PC-9 (cell line): ENCODE measurements at regions not wholly inside any gene's neighbourhood (a gene's known extent, or its start where the extent isn't known, plus 50 kb on each side); places are given as distances from the start of the nearest gene placed in this dataset.

Experiments used
- BruUV-seq: library from RNA; stranded (reverse); fragments of 400-500 nt; replicated peaks from 2 replicates; lab custom pipeline; 2021; lab: Mats Ljungman, UMichigan
- CTCF ChIA-PET: fragments of 300-600 bp; sonication (Branson Sonifier 250); formaldehyde crosslinking; loops from one replicate; lab custom pipeline; 2022; ENCODE audit warnings: antibody characterized with exemption; lab: Charles Lee
- POLR2A ChIA-PET: fragments of 300-600 bp; sonication (Branson Sonifier 250); formaldehyde crosslinking; loops from one replicate; lab custom pipeline; 2022; ENCODE audit warnings: antibody characterized with exemption; ENCODE audit not compliant: unreplicated experiment; lab: Charles Lee
- DNase-seq, 2 experiments: peaks; one replicate each; pipeline versions ENCODE4 v3.0.0 to v3.0.0-alpha.2; 2015 to 2022; ENCODE audit warnings: mixed read lengths in 1 of 2
- H2AFZ ChIP-seq: fragments of 200-600 bp; sonication (generic); 2 replicates; pipeline ENCODE4 v1.8.1; 2017; ENCODE audit warnings: antibody characterized with exemption
- H3F3A ChIP-seq: fragments of 200-600 bp; sonication (generic); 2 replicates; pipeline ENCODE4 v1.8.1; 2017; ENCODE audit warnings: antibody characterized with exemption, mild to moderate bottlenecking, low read depth; ENCODE audit not compliant: insufficient read depth
- H3K27ac ChIP-seq: fragments of 200-600 bp; sonication (generic); 2 replicates; pipeline ENCODE4 v1.6.1; 2016; ENCODE audit warnings: mixed run types
- H3K27me3 ChIP-seq: fragments of 200-600 bp; sonication (generic); 2 replicates; pipeline ENCODE4 v1.6.1; 2016; ENCODE audit warnings: low read depth, mixed run types; ENCODE audit not compliant: insufficient read depth
- H3K36me3 ChIP-seq: fragments of 200-600 bp; sonication (generic); 2 replicates; pipeline ENCODE4 v1.6.1; 2016; ENCODE audit warnings: low read depth, mixed run types
- H3K4me1 ChIP-seq: fragments of 200-600 bp; sonication (generic); replicated peaks from 2 replicates; pipeline ENCODE4 v1.6.1; 2016; ENCODE audit warnings: mixed run types; ENCODE audit not compliant: insufficient read depth
- H3K4me2 ChIP-seq: fragments of 200-600 bp; sonication (generic); 2 replicates; pipeline ENCODE4 v1.6.1; 2017; ENCODE audit warnings: mixed run types
- H3K4me3 ChIP-seq: fragments of 200-600 bp; sonication (generic); 2 replicates; pipeline ENCODE4 v1.6.1; 2016; ENCODE audit warnings: mixed run types
- H3K79me2 ChIP-seq: fragments of 200-600 bp; sonication (generic); 2 replicates; pipeline ENCODE4 v1.6.1; 2017; ENCODE audit warnings: low read depth, mixed run types
- H3K9me2 ChIP-seq: fragments of 200-600 bp; sonication (generic); 2 replicates; pipeline ENCODE4 v1.8.1; 2017; ENCODE audit warnings: mild to moderate bottlenecking; ENCODE audit not compliant: insufficient read depth
- H3K9me3 ChIP-seq: fragments of 200-600 bp; sonication (generic); 2 replicates; pipeline ENCODE4 v1.8.1; 2016; ENCODE audit warnings: low read depth; ENCODE audit not compliant: insufficient read depth
- H4K20me1 ChIP-seq: fragments of 200-600 bp; sonication (generic); 2 replicates; pipeline ENCODE4 v1.8.1; 2017; ENCODE audit not compliant: insufficient read depth
- EZH2 ChIP-seq: fragments of 200-600 bp; sonication (generic); IDR thresholded peaks from 2 replicates; pipeline ENCODE4 v1.8.0; 2017; ENCODE audit warnings: antibody characterized with exemption, low read depth
- intact Hi-C: fragments of 100-400 bp; cut with micrococcal nuclease; formaldehyde crosslinking; loops from one replicate; pipeline ENCODE4 v1.10.0; 2022; ENCODE audit not compliant: unreplicated experiment
- TF ChIP-seq, protein P1 (sequence below): fragments of 200-600 bp; sonication (generic); conservative IDR thresholded peaks from 2 replicates; pipeline ENCODE4 v1.6.1; 2017; ENCODE audit warnings: mixed run types, antibody characterized with exemption, mild to moderate bottlenecking, moderate library complexity

DNA sequence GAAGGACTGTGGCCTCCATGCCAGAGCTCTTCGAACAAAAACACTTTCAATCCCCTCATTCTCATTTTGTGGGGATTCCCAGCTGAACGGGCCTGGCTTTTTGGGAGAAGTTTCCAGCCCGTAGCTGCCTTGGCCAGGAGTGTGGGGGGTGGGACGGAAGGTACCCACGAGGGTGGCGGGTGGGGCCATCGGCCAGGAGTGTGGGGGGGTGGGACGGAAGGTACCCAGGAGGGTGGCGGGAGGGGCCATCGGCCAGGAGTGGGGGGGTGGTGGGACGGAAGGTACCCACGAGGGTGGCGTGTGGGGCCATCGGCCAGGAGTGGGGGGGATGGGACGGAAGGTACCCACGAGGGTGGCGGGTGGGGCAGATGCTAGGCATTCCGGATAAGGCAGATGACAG lies 71.7 kb upstream of the ZBTB18 start:
- Histone ChIP-seq H3K27ac (no peak overlapping the region), H4K20me1 (no peaks in the 10 kb centered on the region), H3K4me2 (no peak overlapping the region), H3K27me3 (no peaks in the 10 kb centered on the region), H3F3A (peaks cover 5% of the 10 kb centered on the region; the same call in 1 of the 2 replicates), H3K79me2 (no peaks in the 10 kb centered on the region), H3K4me1 (no peaks in the 10 kb centered on the region), H3K9me2 (no peaks in the 10 kb centered on the region), H3K36me3 (no peaks in the 10 kb centered on the region), H3K9me3 (no peaks in the 10 kb centered on the region; the same call in 1 of the 2 replicates), H2AFZ (no peak overlapping the region), H3K4me3 (no peak overlapping the region)
- intact Hi-C loops = no loop called here
- CTCF ChIA-PET = no interaction called here
- no TSS peak for BruUV-seq
- no peak for TF ChIP-seq EZH2
- TF ChIP-seq, protein P1, sequence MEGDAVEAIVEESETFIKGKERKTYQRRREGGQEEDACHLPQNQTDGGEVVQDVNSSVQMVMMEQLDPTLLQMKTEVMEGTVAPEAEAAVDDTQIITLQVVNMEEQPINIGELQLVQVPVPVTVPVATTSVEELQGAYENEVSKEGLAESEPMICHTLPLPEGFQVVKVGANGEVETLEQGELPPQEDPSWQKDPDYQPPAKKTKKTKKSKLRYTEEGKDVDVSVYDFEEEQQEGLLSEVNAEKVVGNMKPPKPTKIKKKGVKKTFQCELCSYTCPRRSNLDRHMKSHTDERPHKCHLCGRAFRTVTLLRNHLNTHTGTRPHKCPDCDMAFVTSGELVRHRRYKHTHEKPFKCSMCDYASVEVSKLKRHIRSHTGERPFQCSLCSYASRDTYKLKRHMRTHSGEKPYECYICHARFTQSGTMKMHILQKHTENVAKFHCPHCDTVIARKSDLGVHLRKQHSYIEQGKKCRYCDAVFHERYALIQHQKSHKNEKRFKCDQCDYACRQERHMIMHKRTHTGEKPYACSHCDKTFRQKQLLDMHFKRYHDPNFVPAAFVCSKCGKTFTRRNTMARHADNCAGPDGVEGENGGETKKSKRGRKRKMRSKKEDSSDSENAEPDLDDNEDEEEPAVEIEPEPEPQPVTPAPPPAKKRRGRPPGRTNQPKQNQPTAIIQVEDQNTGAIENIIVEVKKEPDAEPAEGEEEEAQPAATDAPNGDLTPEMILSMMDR = no peak
- POLR2A ChIA-PET = no interaction called here
- no peak for DNase-seq

DNA sequence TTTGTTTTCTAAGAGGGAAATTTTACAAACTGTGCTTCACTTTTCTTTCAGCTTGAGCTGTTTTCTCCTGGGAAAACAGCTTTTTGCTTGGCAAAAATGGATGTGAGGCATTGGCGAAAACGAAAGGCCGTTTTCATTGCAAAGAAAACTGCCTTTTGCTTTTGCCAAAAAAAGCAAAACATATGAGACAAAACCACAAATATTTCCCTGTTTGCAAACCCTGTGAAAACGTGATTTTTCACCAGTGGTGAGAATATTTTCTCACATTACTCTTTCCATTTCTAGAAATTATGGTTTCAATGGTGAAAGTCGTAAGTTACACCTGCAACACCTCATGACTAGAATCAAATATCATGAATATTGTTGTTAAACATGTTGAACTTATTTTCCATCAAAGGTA lies 74.0 kb upstream of the ZBTB18 start:
- H4K20me1 ChIP-seq = no peaks in the 10 kb centered on the region
- no peaks in the 10 kb centered on the region for H3K9me2 ChIP-seq
- no peaks in the 10 kb centered on the region for H3K4me1 ChIP-seq
- H3F3A ChIP-seq = peaks cover 5% of the 10 kb centered on the region; the same call in 1 of the 2 replicates
- no peak overlapping the region for H3K4me2 ChIP-seq
- no TSS peak for BruUV-seq
- H3K36me3 ChIP-seq = no peaks in the 10 kb centered on the region
- no peak overlapping the region for H2AFZ ChIP-seq
- H3K79me2 ChIP-seq = no peaks in the 10 kb centered on the region
- intact Hi-C loops = no loop called here
- ChIA-PET CTCF (no interaction called here), POLR2A (no interaction called here)
- TF ChIP-seq, protein P1 = no peak
- TF ChIP-seq EZH2 = no peak
- no peak for DNase-seq
- H3K27ac ChIP-seq = no peak overlapping the region
- H3K27me3 ChIP-seq = no peaks in the 10 kb centered on the region
- H3K4me3 ChIP-seq = no peak overlapping the region
- no peaks in the 10 kb centered on the region; the same call in 1 of the 2 replicates for H3K9me3 ChIP-seq

DNA sequence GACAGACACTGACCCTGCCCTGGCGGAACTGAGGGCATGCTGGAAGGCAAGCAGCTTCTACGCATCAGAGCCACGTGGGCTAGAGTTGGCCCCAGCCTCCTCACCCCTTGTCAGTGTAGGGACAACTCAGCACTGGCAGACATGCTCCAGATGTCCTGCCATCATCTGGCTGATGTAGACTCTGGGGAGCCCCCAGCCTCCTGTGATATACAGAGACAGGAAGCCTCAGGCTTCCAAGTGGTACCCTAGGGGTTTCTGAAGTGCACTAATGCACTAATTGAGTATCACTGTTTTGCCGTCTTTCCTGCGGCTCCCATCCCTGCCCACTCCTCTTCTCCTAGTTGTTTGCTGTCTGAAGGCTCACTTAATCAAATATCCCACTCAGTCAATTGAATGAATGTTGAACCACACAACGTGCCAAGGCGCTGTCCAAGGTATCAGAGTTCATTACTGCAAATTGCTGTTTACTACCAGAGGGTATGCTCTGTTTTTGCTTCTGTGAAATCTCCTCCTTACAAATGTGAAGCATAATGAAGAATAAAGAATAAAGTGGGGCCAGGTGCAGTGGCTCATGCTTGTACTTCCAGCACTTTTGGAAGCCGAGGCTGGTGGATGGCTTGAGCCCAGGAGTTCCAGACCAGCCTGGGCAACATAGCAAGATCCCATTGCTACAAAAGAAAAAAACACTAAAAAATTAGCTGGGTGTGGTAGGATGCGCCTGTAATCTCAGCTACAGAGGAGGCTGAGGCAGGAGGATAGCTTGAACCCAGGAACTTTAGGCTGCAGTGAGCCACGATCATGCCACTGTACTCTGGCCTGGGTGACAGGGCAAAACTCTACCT lies 76.4 kb upstream of the ZBTB18 start:
- no peaks in the 10 kb centered on the region for H4K20me1 ChIP-seq
- no peak overlapping the region for H2AFZ ChIP-seq
- H3K4me2 ChIP-seq = no peak overlapping the region
- ChIA-PET POLR2A (no interaction called here), CTCF (no interaction called here)
- H3F3A ChIP-seq = peaks cover 5% of the 10 kb centered on the region; the same call in 1 of the 2 replicates
- intact Hi-C loops = no loop called here
- no peaks in the 10 kb centered on the region for H3K27me3 ChIP-seq
- no peaks in the 10 kb centered on the region for H3K9me2 ChIP-seq
- no peak overlapping the region for H3K27ac ChIP-seq
- BruUV-seq = no TSS peak
- H3K9me3 ChIP-seq = no peaks in the 10 kb centered on the region; the same call in 1 of the 2 replicates
- no peaks in the 10 kb centered on the region for H3K4me1 ChIP-seq
- no peaks in the 10 kb centered on the region for H3K79me2 ChIP-seq
- no peak for TF ChIP-seq EZH2
- no peak for DNase-seq
- no peak overlapping the region for H3K4me3 ChIP-seq
- no peaks in the 10 kb centered on the region for H3K36me3 ChIP-seq
